ENCODE measurements at regions not wholly inside any gene's neighbourhood (a gene's known extent, or its start where the extent isn't known, plus 50 kb on each side); places are given as distances from the start of the nearest gene placed in this dataset.

DNA sequence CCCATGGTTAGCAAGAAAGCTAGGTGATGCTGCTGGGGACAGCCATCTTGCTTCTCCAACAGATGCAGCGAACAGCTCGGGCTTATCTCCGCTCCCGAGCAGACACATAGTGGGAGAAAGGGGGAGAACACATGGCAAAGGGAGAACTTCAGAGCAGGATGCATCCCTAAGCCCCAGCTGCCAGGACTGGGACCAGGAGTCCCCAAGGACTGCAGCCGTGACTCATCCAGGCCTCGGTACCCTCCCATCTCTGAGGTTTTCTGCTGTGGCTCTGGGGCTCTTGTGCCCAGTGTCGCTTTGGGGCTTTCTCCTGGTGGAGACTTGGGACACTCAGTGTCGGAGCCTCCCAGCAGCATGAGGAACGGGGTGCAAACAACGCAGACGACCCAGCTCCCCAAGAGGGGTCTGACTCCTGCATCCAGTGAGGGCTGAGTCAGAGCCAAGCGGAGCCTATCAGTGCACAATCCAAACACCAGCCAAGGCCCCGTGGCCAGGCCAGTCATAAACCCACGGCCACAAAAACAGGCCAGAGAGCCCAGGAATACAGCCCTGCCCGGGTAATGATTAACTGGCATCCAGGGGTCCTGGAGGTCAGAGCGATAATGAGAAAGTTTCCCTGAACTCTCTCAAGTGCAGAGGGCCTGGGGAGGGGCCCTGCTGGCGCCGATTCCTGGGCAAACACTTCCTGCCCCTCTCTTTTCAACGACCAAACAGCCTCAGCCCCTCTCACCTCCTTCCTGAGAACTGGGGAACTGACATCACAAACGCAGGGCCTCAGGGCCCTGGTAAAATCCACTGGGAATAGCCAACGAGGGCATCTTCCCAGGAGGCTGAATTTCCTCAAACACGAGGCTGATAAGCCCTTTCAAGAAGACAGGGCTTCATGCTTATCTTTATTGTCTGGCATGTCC lies 202.9 kb downstream of the USP12 start:
- intact Hi-C loops (cut with DNase I) = no loop called here
- TF ChIP-seq, protein P1, sequence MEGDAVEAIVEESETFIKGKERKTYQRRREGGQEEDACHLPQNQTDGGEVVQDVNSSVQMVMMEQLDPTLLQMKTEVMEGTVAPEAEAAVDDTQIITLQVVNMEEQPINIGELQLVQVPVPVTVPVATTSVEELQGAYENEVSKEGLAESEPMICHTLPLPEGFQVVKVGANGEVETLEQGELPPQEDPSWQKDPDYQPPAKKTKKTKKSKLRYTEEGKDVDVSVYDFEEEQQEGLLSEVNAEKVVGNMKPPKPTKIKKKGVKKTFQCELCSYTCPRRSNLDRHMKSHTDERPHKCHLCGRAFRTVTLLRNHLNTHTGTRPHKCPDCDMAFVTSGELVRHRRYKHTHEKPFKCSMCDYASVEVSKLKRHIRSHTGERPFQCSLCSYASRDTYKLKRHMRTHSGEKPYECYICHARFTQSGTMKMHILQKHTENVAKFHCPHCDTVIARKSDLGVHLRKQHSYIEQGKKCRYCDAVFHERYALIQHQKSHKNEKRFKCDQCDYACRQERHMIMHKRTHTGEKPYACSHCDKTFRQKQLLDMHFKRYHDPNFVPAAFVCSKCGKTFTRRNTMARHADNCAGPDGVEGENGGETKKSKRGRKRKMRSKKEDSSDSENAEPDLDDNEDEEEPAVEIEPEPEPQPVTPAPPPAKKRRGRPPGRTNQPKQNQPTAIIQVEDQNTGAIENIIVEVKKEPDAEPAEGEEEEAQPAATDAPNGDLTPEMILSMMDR (IDR thresholded peaks at IDR 0.05) = no peak
- H3K9me3 ChIP-seq = no peaks in the 10 kb centered on the region
- no peaks in the 10 kb centered on the region for H3K36me3 ChIP-seq
- H3K9ac ChIP-seq (ENCODE audit: low read depth in 2 of 2, low read length in 2 of 2) = peak overlapping the region in 1 of 2 donors; percentile 80
- H3K27ac ChIP-seq = peak overlapping the region; percentile 90
- no peak overlapping the region for H3K4me3 ChIP-seq
- peak; percentile 95 for DNase-seq
- H3K27me3 ChIP-seq = no peaks in the 10 kb centered on the region
- peaks cover 34% of the 10 kb centered on the region for H3K4me1 ChIP-seq

DNA sequence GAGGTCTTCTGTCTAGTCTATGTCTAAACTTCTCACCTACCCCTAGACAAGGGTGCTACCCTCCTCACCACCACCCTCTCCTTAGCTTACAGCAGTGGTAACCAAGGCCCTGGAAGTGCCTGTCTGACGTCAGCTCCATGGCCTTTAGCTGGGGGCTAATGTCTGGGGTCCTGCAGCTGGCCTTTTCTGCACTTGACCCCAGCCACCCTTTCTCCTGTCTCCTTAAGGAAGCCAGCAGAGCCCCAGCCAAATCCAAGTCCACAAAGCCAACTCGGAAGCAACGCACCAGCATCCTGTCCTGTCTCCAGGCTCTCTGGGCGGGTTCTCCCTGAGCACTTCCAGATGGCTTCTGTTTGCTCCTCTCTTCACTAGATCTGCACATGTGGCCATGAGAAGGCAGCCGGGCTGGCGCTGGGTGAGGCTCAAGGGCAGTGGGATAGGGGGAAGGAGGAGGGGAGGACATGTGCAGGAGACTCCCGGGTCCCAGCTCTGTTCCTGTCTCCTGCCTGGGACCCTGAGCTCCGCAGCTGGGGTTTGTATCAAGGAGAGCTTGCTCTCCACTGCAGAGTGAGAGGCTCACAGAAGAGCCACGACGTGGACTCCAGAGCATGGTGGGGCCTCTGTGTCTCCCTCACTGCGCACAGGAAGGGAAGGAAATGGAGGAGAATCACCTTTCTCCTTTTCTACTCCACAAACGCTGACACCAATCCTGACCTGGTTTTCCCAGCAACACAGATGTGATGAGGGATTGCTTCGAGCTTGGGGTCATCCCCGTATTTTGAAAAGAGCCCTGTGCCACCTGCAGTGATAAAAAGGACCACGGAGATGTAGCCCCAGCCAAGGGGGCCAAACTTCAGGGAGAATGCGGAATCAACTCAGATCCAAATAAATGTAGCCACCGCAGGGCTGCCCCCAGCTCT lies 204.2 kb downstream of the USP12 start:
- peak overlapping the region; percentile 90 for H3K27ac ChIP-seq
- H3K9me3 ChIP-seq = no peaks in the 10 kb centered on the region
- DNase-seq = no peak
- H3K9ac ChIP-seq (ENCODE audit: low read depth in 2 of 2, low read length in 2 of 2) = peak overlapping the region in 1 of 2 donors; percentile 80
- H3K4me1 ChIP-seq = peaks cover 34% of the 10 kb centered on the region
- no peaks in the 10 kb centered on the region for H3K36me3 ChIP-seq
- intact Hi-C loops (cut with DNase I) = no loop called here
- H3K4me3 ChIP-seq = no peak overlapping the region
- TF ChIP-seq, protein P1 (IDR thresholded peaks at IDR 0.05) = no peak
- H3K27me3 ChIP-seq = no peaks in the 10 kb centered on the region

DNA sequence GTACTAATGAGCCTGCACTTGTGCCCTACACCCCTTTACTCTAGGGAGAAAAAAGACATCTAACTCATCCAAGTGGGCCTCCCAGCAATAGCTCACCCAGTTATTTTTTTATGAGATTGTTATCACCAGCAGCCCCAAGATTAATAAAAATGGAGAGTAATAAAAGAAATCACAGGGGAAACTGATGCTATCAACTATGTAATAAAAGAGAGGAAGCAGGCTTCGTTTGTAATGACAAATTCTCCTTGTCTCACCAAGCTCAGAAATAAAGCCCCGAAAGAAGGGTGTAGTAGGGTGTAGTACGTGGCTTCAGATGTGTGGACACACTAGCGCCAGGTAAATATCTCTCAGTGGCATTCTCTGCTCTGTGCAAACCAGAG lies 204.9 kb downstream of the USP12 start:
- H3K4me3 ChIP-seq = no peak overlapping the region
- H3K27ac ChIP-seq = no peak overlapping the region
- intact Hi-C loops (cut with DNase I) = no loop called here
- H3K9me3 ChIP-seq = no peaks in the 10 kb centered on the region
- DNase-seq = no peak
- TF ChIP-seq, protein P1 (IDR thresholded peaks at IDR 0.05) = no peak
- no peaks in the 10 kb centered on the region for H3K27me3 ChIP-seq
- peaks cover 34% of the 10 kb centered on the region for H3K4me1 ChIP-seq
- peak overlapping the region in 1 of 2 donors; percentile 49 for H3K9ac ChIP-seq (ENCODE audit: low read depth in 2 of 2, low read length in 2 of 2)
- H3K36me3 ChIP-seq = no peaks in the 10 kb centered on the region

DNA sequence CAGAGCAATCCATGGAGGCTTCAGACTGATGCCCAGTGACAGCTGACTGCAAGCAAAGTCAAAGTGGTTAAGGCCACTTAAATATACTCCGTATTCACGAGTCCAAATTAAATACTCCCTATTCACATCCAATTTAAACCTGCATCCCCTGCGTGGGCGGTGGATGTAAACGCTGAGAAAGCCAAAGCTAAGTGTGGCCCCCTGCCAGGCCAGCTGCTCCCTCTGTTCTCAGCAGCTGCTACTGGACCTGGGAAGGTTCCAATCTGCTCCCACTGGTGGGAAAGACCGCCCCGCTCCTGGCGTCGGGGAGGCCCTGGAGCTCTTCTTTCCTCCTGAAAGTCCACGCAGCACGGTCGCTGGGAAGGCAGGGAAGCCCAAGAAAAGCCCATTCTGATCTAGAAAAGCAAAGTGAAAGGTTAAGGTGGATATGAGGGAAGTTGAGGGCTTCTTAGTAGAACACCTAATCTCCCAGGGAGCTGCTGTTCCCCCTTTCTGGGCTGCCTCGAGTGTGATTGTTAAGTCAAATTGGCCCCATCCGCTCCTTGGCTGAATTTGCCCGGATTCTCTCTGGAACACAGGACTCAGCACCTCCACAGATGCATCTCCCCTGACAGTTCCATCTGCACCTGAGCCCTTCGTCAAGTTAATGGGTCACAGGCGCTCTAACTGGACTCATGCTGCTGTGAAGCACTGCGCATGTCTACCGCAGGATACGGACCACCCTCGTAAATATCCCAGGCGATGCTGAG lies 205.5 kb downstream of the USP12 start:
- no peak for DNase-seq
- Histone ChIP-seq H3K9ac (ENCODE audit: low read depth in 2 of 2, low read length in 2 of 2) (peak overlapping the region in 1 of 2 donors; percentile 49), H3K9me3 (no peaks in the 10 kb centered on the region), H3K4me1 (peaks cover 34% of the 10 kb centered on the region), H3K27ac (peak overlapping the region; percentile 88), H3K36me3 (no peaks in the 10 kb centered on the region), H3K4me3 (no peak overlapping the region), H3K27me3 (no peaks in the 10 kb centered on the region)
- TF ChIP-seq, protein P1 (IDR thresholded peaks at IDR 0.05) = no peak
- intact Hi-C loops (cut with DNase I) = no loop called here

Data from colonic mucosa (tissue), 4 donors.